DMS153 treated with DMSO at 0.1 percent for 48 hours (cell line): ENCODE measurements at regions not wholly inside any gene's neighbourhood (a gene's known extent, or its start where the extent isn't known, plus 50 kb on each side); places are given as distances from the start of the nearest gene placed in this dataset.
"Not testable (repeated sequence)": the region's sequence is repeated elsewhere in the genome, so short reads cannot be mapped to it uniquely, and the experiment has no call there.

ENCODE experiments used
- DNase-seq: peaks from one replicate; lab custom pipeline; 2025; ENCODE audit not compliant: unreplicated experiment; lab: John Stamatoyannopoulos, UW

GRCh38 chr1:88320291-88320690 is 363.8 kb upstream of the PKN2 start:
- no peak for DNase-seq

DNA sequence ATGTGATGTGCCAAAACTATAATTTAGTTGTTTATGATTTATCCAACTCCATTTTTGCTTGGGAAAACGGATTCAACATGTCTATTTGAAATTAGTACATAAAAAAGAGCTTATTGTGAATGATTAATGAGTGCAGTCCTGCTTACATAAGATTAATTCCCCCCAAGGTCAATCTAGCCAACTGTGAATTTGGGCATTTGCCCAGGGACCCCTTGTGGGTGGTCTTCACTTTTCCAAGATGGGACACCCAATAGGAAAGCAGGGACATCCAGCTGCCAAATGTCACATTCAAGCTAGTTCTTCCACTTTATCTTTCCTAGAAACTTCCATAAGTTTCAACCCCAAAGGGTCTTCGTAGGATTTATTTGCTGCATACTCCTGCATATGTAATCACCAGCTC is 362.4 kb upstream of the PKN2 start:
- no peak for DNase-seq

DNA sequence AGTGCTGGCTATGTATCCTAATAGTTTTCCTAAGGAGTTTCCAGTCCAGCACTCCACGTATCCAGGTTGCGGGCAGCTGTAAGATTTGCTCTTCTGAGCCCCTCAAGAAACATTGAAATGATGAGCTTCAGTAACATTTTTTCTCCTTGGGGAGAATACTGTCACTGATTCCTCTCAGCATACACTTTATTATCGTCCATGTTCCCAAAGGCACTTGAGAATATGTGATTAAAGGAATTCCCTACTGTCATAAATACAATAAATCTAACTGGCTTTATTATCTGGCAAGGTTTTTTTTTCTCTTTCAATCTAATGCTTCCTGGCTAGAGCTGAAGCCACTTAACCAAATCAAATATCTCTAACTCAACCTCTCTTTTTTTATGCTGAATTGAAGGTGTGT is 359.2 kb upstream of the PKN2 start:
- no peak for DNase-seq

DNA sequence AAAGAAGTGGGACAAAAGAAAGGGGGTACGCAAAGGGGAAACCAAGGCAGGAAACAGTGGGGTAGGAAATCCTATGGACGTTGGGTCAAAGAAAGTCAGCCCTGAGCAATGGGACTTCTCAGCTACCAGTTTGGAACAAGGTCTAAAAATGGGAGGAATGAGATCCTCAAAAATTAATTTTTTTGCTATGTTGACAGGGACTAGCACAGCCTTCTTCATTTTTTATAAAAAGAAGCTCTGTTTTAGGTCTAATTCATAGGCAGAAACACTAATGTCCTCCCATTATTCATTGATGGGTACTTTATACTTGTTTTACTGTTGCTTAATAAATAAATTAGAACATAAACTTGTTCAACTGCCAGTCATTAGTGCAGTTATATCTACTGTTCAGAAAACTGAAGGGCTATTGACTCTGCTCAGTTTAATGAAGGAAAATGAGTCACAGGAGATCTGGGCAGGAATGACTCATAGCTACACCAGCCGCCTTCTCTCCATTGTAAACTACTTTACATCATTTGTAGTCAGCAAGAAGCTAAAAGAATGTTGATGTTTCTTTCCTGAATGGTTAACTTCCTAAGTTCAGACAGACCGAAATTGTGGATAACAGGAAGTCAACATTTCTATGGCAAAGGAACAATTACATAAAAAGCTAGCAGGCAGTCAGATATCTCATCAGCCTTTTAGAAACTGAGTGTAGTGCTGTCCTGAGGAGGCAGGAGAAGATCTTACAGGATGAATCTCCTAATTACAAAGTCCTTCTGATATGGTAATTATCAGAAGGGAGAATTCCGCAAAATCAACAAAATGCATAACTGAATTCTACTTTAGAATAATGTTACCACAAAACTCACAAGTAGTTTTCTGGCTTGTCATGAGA is 356.4 kb upstream of the PKN2 start:
- no peak for DNase-seq

GRCh38 chr1:88330201-88330600 is 353.9 kb upstream of the PKN2 start:
- DNase-seq = no peak

- DNase-seq = no peak
Observed at GRCh38 chr1:88333086-88333695, 350.9 kb upstream of the PKN2 start.

DNA sequence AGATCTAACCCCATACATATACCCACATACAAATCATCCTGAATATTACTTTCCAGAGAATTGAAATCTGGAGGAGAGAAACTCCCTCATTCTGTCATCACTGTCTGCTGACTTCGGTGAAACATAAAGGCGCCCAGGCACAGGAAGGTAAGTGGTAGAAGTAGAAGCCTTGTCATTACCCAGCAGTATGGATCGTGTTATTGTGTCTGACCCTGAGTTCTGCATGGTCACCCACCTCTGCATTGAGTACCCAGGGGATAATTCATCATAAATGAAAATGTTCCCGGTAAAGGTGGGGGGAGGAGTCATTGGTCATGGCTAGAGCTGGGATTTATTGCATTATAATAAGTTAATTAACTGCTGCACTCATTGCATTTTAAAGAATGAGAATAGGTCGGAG is 342.6 kb upstream of the PKN2 start:
- DNase-seq = no peak

- not testable (repeated sequence) for DNase-seq
Observed at GRCh38 chr1:88342081-88342480, 342.0 kb upstream of the PKN2 start.

- DNase-seq = no peak
Observed at GRCh38 chr1:88350648-88351047, 333.4 kb upstream of the PKN2 start.

DNA sequence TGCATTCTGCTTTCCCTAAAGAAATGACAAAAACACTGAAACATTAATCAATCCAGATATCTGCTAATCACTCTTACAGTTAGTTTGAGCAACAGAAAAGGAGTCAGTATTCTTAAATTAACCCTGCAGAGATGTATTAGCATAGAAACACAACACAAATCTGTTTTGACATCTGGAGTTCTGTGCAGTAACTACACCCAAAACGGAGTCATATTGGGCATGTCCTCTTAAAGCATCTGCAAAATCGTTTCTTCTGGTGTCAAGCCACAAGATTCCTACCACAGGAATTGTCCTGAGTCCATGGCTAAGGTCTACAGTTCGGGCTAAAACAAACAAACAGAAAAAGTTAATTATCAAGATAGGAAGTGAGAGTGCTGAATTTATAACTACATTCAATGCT is 332.1 kb upstream of the PKN2 start:
- DNase-seq = no peak

- no peak for DNase-seq
Observed at GRCh38 chr1:88354256-88354655, 329.8 kb upstream of the PKN2 start.

DNA sequence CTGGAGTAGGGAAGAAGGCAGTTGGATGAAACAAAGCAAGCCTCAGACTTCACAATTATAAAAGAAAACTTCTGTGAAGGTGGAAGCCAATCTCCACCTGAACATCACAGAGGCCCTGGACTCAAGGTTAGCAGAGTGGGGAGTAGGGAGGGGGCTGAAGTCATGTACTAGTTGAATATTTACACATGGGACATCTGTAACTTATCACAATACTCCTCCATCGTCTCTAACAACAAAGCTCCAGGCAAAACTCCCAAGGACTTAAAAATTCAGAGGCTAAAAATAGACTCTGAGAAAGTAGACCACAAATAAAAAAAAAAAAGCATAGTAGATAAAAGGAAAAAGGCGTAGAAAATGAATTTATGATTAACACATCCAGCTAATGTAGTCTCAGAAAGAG is 326.3 kb upstream of the PKN2 start:
- DNase-seq = no peak

DNA sequence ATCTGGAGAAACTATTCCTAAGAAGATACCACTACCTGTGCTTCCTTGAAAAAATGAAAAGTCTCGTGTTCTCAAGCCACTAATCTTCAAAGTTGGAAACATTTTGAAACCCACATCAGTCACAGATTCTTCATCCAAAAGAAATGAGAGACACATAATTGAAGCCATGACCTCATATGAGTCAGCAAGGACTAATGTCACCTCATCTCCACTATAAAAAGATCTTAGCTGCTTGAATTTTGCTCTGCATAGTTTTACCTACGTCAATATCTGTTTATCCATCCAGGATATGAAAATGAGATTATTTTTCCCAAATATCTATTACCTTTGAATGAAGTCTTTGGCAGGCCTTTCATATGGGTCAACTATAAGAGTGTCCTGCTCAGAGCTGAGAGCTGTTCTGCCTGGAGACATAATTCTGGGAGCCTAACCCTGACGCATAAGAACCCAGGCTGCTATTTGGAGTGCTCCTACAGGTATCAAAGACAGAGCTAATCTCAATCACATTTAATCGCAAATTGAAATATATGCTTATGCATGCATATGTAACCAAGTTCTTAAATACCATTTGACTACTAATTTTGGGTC is 312.5 kb upstream of the PKN2 start:
- no peak for DNase-seq

DNA sequence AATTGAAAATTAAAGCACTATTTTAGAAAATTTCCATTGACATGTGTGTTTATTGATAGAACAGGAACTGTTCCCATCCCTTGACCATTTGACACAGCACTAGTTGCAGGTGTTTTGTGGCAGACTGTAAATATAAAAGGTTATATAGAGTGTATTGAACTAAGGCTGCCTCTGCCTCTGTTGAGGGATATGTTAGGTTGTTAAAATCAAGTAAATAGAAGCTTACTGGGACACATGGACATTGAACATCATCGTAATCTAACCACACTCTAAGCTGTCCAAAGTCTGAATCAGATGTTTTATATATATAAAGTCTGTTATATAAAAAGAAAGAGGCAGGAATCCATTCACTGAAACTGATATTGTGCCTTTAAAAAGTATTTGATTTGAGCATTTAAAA is 308.1 kb upstream of the PKN2 start:
- DNase-seq = no peak

GRCh38 chr1:88376421-88376820 is 307.7 kb upstream of the PKN2 start:
- DNase-seq = no peak

DNA sequence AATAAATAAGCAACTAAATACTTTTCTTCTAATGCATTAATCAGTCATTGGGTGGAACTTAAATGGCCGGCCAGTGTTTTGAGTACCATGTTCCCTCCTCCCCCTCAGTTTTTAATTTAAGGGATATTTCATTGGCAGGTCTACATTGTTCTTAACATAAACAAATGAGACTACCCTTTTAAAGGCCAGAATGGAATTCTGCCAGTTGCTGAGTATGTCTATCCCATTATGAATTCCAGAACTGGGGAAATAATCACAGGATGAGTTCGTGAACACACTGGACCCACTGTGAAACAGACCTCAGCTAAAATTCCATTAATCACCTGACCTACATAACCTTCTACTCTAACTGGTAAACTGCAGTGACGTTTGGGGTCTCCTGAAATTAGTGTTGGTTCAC is 305.5 kb upstream of the PKN2 start:
- no peak for DNase-seq

DNA sequence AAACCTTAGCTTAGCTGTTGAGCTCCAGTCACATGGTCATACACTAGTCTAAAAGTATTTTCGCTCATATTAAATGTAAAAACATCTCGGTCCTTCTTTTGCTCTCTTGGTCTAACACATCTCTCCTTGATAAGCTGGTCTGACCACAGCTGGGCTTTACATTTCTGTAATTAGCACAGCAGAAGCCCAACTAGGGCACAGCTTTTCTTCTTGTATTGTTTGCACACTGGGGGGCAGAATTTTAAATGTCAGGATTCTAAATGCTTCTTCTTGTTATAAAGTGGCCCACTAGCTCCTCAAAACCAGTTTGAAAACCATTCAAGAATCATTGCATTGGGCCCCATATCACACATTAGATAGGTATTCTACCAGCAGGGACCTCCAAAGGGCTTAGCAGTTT is 289.1 kb upstream of the PKN2 start:
- no peak for DNase-seq

GRCh38 chr1:88398338-88398737 is 285.7 kb upstream of the PKN2 start:
- DNase-seq = no peak

- no peak for DNase-seq
Observed at GRCh38 chr1:88399690-88400089, 284.4 kb upstream of the PKN2 start.

- DNase-seq = no peak
Observed at GRCh38 chr1:88401313-88401712, 282.8 kb upstream of the PKN2 start.

GRCh38 chr1:88404582-88404981 is 279.5 kb upstream of the PKN2 start:
- no peak for DNase-seq

GRCh38 chr1:88407248-88407647 is 276.8 kb upstream of the PKN2 start:
- DNase-seq = no peak
